GM18508 (cell line): ENCODE measurements at regions not wholly inside any gene's neighbourhood (a gene's known extent, or its start where the extent isn't known, plus 50 kb on each side); places are given as distances from the start of the nearest gene placed in this dataset.
"Not testable (repeated sequence)": the region's sequence is repeated elsewhere in the genome, so short reads cannot be mapped to it uniquely, and the experiment has no call there.

Experiments used
- ATAC-seq: cut with Tn5 transposase; IDR thresholded peaks from one replicate; pipeline ENCODE4 v1.9.1; 2021; ENCODE audit warnings: moderate number of reproducible peaks; ENCODE audit not compliant: insufficient read depth, unreplicated experiment

- ATAC-seq: no peak
Observed at GRCh38 chr10:78203915-78204818, 170.5 kb downstream of the RPS24 start.

- no peak for ATAC-seq
Observed at GRCh38 chr10:78205457-78206016, 171.9 kb downstream of the RPS24 start.

DNA sequence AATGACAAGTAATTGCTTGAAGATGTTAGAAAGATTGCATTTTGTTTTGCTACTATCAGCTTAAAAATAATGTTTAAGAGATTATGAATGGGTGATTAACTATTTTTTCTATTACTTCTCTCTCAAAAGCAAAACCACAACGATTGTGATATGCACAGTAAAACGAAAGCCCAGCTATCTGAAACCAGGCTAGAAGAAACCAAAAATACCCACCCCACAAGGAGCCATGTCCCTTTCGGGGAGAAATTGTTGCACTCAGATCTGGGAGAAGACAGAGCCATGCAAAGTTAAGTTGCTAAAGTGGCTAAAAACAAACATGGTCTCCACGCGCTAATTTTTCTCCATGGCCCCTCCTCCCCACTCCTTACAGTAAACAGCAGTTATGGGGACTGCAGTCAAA lies 173.6 kb downstream of the RPS24 start:
- ATAC-seq: no peak

DNA sequence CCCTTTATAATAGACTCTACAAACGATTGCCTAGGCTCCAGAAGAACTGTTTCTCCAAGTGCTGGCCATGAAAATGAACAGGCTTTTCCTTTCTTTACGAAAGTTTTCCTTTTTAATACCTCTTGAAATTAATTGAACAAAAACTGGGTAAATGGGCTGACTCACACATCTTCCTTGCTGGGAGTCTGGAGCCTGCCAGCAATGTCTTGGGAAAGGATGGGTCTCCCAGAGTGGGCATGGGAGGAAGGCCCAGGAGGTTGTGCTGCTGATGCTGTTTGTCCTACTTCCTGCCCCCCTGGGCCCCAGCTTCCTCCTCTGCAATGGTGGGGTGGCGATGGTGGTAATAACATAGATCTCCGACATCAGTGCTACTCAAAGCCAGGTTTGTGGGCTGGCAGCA lies 174.1 kb downstream of the RPS24 start:
- ATAC-seq: no peak

- no peak for ATAC-seq
Observed at GRCh38 chr10:78209970-78210369, 176.3 kb downstream of the RPS24 start.

GRCh38 chr10:78210548-78210947 lies 176.9 kb downstream of the RPS24 start:
- ATAC-seq: no peak

- no peak for ATAC-seq
Observed at GRCh38 chr10:78210976-78211375, 177.3 kb downstream of the RPS24 start.

GRCh38 chr10:78211561-78212051 lies 177.9 kb downstream of the RPS24 start:
- ATAC-seq: no peak

DNA sequence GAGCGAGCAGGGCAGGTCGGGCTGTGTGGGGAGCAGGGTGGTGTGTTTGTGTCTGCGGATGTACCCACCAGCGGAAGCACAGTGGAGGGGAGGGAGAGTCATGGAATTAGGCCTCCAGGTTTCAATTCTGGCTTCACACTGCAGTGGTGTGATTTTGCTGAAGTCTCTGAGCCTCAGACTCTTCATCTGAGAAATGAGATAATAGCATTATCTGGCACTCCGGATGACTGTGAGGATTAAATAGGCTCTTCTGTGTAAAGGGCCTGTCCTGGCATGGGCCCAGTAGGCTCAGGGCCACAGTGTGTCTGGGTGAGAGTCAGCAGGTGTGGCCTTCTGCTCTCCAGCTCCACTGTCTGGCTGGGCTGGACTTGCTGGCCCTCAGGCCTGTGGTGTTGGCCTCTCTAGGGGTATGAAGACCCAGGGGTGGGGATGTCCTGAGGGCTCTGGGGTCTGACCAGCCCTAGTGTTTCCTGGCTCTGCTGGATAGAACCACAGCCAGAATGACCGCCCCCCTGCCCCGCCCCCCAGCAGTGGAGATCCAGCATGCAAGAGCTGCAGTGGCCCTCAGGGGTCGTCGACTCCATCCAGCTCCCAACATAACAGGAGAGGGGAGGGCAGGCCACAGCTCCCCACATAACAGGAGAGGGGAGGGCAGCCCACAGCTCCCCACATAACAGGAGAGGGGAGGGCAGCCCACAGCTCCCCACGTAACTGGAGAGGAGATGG lies 178.6 kb downstream of the RPS24 start:
- ATAC-seq: no peak

DNA sequence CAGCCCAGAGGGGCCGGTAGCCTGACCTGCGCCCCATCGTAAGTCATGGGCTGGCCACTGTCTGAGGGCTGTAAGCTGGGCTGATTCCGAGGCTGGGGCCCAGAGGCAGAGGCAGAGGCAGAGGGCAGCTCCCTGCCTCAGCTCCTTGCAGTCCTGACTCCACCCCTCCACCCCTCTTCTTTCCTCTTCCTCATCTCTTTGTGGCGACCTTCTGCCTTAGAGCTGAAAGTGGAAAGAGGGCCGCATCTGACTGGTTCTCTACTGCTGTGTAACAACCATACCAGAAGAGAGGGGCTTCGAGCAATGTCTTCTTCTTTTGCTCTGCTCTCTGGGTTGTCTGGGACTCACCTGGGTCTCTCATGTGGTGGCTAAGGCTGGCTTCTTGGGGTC lies 179.1 kb downstream of the RPS24 start:
- ATAC-seq: no peak

DNA sequence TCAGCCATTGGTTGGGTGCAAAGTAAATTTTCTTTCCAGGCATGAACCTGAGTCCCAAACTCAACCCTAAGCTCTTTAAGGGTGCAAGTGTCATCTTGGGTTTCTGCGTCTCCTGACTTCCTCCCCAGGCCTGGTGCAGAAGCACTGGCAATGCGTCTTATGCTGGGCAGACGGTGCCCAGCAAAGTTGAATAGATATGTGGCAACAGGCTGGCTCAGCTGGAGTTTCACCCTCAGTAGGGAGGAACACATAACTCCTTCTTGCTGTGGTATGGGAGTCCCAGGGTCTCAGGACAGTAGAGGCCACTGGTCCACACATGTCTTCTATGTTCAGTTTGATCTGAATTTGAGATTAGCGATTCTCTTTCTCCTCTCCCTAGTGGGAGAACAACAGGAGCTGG lies 181.3 kb downstream of the RPS24 start:
- ATAC-seq: no peak

DNA sequence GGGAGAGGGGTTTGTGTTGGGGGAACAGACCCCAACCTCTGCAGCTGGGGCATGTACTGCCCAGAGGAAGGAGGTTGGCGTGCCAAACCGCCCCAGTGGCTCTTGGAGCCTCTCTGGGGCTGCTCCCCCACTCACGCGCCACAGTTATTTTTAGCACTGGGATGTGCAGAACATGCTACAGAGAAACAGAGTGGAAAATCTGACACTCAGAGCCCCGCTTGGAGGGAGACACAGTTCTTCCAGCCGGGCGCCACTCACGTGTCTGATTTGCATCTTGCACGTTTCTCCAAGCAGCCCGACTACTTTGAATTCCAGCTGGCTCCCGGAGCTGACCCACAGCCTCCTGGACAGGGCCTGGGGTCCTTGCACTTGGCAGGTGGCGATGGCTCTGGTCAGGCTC lies 182.0 kb downstream of the RPS24 start:
- no peak for ATAC-seq

GRCh38 chr10:78217336-78217735 lies 183.7 kb downstream of the RPS24 start:
- no peak for ATAC-seq

GRCh38 chr10:78218798-78219490 lies 185.3 kb downstream of the RPS24 start:
- ATAC-seq: no peak

GRCh38 chr10:78219568-78219967 lies 185.9 kb downstream of the RPS24 start:
- ATAC-seq: not testable (repeated sequence)

DNA sequence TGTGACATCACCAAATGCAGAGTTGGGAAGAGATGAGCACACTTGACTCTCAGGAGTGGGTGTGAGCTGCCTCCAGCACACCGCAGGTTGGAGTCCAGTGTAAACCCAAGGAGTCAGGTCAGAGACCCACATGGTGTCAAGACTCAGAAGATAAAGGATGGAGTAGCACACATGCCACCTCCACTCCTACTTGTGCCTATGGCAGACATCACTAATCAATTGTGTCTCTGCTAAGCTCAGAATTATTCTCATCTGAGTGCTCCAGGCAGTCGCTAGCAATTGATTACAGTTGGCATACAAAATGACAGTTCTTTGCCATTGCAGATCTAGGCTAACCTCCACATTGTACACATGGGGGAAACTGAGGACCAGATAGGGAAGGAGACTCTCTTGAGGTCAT lies 187.1 kb downstream of the RPS24 start:
- no peak for ATAC-seq

DNA sequence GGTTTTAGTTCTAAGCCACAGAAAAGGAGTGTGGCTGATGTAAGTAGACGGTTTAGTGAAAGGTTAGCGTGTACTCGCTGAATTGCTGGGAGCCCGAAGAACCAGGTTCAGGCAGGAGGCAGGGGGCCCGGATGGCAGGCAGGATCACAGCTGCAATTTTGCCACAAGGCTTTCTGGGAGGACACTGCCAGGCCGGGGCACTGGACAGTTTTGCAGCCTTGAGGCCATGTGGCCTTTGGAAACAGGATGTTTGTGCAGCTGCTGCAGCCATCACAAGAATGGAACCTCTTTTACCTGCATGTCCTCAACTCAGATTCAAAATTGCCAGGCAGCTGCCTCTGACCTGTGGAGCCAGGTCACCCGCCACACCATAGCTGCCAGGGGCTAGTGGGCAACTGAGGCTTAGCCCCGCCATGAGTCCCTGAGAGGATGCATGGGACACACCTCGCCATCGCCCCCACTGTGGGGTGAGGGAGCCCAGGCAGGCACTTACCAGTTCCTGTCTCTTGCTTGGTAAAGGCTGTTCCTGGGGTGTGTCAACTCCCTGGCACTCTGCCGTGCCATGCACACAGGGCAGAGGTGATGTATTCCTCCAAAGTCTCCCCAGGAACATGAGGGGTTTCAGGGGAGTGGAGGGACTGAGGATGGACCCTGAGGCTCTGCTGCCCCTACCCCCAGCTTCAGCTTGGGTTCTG lies 188.6 kb downstream of the RPS24 start:
- no peak for ATAC-seq

DNA sequence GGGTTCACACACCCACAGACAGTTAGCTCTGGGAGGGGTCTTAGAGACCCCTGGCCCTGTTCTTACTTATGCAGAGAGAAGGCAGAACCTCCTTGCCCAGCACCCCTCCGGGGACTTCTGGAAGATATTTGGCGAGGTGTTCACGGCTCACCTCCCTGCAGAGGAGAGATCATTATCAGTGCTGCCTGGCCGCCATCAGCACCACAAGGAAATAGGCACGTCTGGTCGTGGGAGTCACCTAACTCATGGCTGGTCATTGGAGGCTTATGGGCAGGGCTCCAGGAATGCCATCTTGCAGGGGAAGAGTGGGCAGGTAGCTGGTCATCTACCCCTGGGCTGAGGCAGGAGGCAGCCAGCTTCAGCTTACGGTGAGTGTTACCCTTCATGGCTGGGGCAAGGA lies 189.4 kb downstream of the RPS24 start:
- no peak for ATAC-seq

- no peak for ATAC-seq
Observed at GRCh38 chr10:78224602-78225001, 190.9 kb downstream of the RPS24 start.

GRCh38 chr10:78225594-78225993 lies 191.9 kb downstream of the RPS24 start:
- ATAC-seq: no peak
